ENCODE measurements at regions not wholly inside any gene's neighbourhood (a gene's known extent, or its start where the extent isn't known, plus 50 kb on each side); places are given as distances from the start of the nearest gene placed in this dataset.

- H3K9ac ChIP-seq (ENCODE audit: low read length): no peak overlapping the region
- H3K9me2 ChIP-seq (ENCODE audit: low read depth, low read length): no peaks in the 10 kb centered on the region
- no peak overlapping the region for H3K4me2 ChIP-seq (ENCODE audit: low read length)
- H3K4me3 ChIP-seq (ENCODE audit: low read depth, low read length, poor library complexity, severe bottlenecking): no peak overlapping the region
- no peaks in the 10 kb centered on the region for H4K20me1 ChIP-seq (ENCODE audit: insufficient read depth, low read length)
- no peaks in the 10 kb centered on the region for H3K79me2 ChIP-seq (ENCODE audit: insufficient read depth, low read length)
- no peaks in the 10 kb centered on the region for H3K36me3 ChIP-seq (ENCODE audit: insufficient read depth, low read length)
- no peaks in the 10 kb centered on the region for H3F3A ChIP-seq (ENCODE audit: insufficient read depth, low read length)
- no peak overlapping the region for H3K27ac ChIP-seq (ENCODE audit: low read depth, low read length, poor library complexity, severe bottlenecking)
- H3K27me3 ChIP-seq (ENCODE audit: insufficient read depth, low read length): no peaks in the 10 kb centered on the region
- no peak overlapping the region for H2AFZ ChIP-seq (ENCODE audit: low read length)
- H3K9me3 ChIP-seq (ENCODE audit: low read length): no peaks in the 10 kb centered on the region
- TF ChIP-seq CTCF (IDR thresholded peaks at IDR 0.05; ENCODE audit: low read length): no peak
- TF ChIP-seq EZH2 (IDR thresholded peaks at IDR 0.05; ENCODE audit: borderline replicate concordance, low read length): no peak
- H3K4me1 ChIP-seq (ENCODE audit: insufficient read depth, low read length, severe bottlenecking): peaks cover 4% of the 10 kb centered on the region
These were observed 50.6 kb upstream of the ANKRD17 start for GRCh38 chr4:73309211-73309610.

All from OCI-LY1 (cell line).